Mucosa of descending colon (tissue), 3 donors: ENCODE measurements at regions not wholly inside any gene's neighbourhood (a gene's known extent, or its start where the extent isn't known, plus 50 kb on each side); places are given as distances from the start of the nearest gene placed in this dataset.

ENCODE experiments used
- ATAC-seq: fragments of 200-7000 bp; cut with Tn5 transposase; one replicate; pipeline ENCODE4 v1.9.1; 2020; ENCODE audit warnings: mild to moderate bottlenecking, moderate library complexity
- DNase-seq, 3 donors: peaks; one replicate each; pipeline ENCODE4 v3.0.0-alpha.2; 2020
- H3K36me3 ChIP-seq: fragments of 200-600 bp; one replicate; pipeline ENCODE4 v1.8.0; 2021; ENCODE audit warnings: low read depth, mild to moderate bottlenecking
- H3K4me1 ChIP-seq: fragments of 200-600 bp; one replicate; pipeline ENCODE4 v1.8.0; 2021; ENCODE audit warnings: low read depth, mild to moderate bottlenecking
- H3K4me3 ChIP-seq: fragments of 200-600 bp; one replicate; pipeline ENCODE4 v1.8.0; 2021; ENCODE audit warnings: mild to moderate bottlenecking
- H3K9me3 ChIP-seq: fragments of 200-600 bp; one replicate; pipeline ENCODE4 v1.8.0; 2021; ENCODE audit warnings: mild to moderate bottlenecking
- intact Hi-C, 2 donors: fragments of 100-400 bp; cut with DNase I in 1 of 2; cut with micrococcal nuclease in 1 of 2; formaldehyde crosslinking; loops; one replicate each; pipeline versions ENCODE4 v1.11.0 to v1.11.1; 2022; cut with DNase I, micrococcal nuclease
- TF ChIP-seq, protein P1 (sequence below): fragments of 200-600 bp; IDR thresholded peaks from one replicate; pipeline ENCODE4 v1.8.0; 2022; ENCODE audit warnings: antibody characterized with exemption, mild to moderate bottlenecking
- donor health status: DM: no; HTN: no; CAD: no; lungs with moderate emphysema.
- donor health status: DM: no; HTN: no; CAD: no.
- donor health status: DM: no; HTN: yes; CAD: no.

DNA sequence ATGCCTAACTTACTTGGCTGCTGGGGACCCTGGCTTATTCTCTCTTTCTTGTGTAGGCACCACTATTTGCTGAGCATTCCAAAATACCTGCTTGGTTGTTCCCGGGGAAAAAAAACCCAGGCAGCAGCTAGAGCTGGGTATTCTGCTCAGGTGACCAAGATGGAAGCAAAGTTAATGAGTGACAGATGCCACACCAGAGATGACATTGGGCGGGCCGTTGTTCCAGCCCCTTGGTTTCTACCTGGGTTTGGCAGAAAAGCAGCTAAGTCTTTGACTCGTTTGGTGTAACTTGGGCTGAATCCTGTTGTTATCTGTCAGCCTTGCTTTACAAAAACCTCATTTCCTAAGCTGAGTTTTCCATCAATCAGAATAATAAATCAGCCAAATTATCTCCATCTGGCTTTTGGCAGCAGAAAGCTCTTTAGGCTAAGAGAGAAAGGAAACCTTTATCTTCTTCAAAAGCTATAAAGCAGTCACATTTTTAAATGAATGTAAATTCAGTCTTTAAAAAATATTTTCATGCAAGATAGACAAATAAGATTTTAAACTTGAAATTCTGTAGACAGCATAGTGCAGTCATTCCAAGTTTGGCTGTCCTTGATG is 202.0 kb upstream of the GMDS start:
- Histone ChIP-seq H3K4me1 (peaks cover 15% of the 10 kb centered on the region), H3K36me3 (no peaks in the 10 kb centered on the region), H3K9me3 (no peaks in the 10 kb centered on the region), H3K4me3 (no peak overlapping the region)
- peak in 2 of 3 donors; percentile 52 to 64 for DNase-seq
- TF ChIP-seq, protein P1, sequence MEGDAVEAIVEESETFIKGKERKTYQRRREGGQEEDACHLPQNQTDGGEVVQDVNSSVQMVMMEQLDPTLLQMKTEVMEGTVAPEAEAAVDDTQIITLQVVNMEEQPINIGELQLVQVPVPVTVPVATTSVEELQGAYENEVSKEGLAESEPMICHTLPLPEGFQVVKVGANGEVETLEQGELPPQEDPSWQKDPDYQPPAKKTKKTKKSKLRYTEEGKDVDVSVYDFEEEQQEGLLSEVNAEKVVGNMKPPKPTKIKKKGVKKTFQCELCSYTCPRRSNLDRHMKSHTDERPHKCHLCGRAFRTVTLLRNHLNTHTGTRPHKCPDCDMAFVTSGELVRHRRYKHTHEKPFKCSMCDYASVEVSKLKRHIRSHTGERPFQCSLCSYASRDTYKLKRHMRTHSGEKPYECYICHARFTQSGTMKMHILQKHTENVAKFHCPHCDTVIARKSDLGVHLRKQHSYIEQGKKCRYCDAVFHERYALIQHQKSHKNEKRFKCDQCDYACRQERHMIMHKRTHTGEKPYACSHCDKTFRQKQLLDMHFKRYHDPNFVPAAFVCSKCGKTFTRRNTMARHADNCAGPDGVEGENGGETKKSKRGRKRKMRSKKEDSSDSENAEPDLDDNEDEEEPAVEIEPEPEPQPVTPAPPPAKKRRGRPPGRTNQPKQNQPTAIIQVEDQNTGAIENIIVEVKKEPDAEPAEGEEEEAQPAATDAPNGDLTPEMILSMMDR = no peak
- intact Hi-C loops = no loop called here
- ATAC-seq = peak; percentile 81

DNA sequence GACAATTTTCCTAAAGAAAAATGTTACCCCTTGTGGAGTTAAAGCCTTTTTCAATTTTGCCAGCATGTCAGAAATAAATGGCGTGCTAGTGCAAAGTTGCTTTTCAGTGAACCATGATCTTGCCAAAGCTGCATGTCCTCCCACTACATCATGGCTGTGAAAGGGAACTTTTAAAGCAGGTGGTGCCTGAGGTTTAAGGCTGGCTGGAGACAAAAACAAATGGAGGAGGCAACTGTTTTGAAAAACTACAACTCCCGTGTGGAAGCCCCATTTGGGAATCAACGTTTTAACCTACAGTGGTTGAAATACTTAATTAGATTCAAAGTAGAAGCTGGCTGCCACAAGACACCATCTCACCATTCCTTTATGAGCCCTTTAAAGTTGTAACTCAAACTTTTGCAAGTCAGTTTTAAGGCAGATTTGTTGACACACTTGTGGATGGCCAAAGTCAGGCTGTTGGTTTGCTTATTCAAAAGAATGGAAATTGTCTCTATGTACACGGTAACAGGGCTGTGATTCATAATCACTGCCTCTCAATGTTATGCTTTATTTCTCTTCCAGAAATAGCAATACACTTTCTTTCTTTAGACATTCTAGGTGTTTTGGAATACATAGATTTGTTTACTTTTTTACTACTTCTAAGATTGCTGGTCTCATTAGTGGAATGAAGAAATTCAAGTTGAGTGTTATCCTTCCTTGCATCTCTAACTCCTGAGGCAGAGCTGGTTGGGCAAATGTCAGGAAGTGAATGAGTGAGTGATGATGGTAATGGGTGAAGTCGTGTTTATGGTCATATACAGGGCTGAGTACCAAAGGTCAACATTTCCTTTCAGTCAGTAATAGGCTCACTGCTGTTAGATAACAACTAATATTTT is 196.4 kb upstream of the GMDS start:
- H3K36me3 ChIP-seq = no peaks in the 10 kb centered on the region
- H3K9me3 ChIP-seq = no peaks in the 10 kb centered on the region
- intact Hi-C loops = no loop called here
- H3K4me1 ChIP-seq = no peaks in the 10 kb centered on the region
- DNase-seq (peak in 1 of 3 donors; percentile 16), ATAC-seq (peak; percentile 95)
- TF ChIP-seq, protein P1 = no peak
- no peak overlapping the region for H3K4me3 ChIP-seq

- Histone ChIP-seq H3K4me3 (no peak overlapping the region), H3K9me3 (no peaks in the 10 kb centered on the region), H3K36me3 (no peaks in the 10 kb centered on the region), H3K4me1 (no peaks in the 10 kb centered on the region)
- ATAC-seq = no peak
- DNase-seq = no peak
- intact Hi-C loops = no loop called here
- TF ChIP-seq, protein P1 = no peak
Measured at GRCh38 chr6:2440516-2440915, 195.1 kb upstream of the GMDS start.

DNA sequence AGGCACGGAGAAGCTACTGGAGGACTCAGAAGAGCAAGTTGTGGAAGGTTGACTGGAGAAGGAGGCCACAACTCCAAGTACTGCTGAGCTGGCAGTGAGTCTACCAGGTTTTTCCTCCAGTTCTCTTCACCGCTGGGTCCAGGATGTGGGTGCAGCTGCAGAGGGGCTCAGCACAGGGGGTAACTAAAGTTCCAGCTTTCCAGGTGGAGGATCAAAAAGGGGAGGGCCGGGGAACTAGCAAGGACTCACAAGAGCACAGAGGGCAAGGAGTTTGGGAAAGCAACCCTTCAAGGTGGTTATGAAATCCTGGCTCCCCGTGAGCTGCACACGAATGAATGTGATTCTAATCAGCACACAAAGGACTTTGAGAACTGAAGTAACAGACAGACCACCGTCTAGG is 194.2 kb upstream of the GMDS start:
- intact Hi-C loops = no loop called here
- TF ChIP-seq, protein P1 = no peak
- Histone ChIP-seq H3K36me3 (no peaks in the 10 kb centered on the region), H3K4me1 (no peaks in the 10 kb centered on the region), H3K4me3 (no peak overlapping the region), H3K9me3 (no peaks in the 10 kb centered on the region)
- ATAC-seq = no peak
- no peak for DNase-seq

DNA sequence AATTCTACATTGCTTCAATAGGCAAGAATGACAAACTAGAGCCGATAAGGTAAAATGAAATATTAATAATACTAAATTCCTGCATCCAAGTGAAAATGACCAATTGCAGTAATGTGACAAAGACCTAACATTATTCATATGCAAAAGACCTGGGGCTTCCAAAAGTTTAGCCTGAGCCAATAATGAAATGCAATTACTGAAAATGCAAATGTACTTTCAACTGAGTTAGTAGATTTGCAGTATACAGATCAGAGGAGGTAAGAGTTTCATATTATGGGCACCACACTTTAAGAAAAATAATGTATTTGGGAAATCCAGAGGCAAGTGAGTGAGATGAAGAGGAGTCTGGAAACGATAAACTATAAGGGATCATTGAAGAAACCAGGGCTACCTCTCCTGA is 193.7 kb upstream of the GMDS start:
- intact Hi-C loops = no loop called here
- Histone ChIP-seq H3K9me3 (no peaks in the 10 kb centered on the region), H3K4me3 (no peak overlapping the region), H3K4me1 (no peaks in the 10 kb centered on the region), H3K36me3 (no peaks in the 10 kb centered on the region)
- TF ChIP-seq, protein P1 = no peak
- ATAC-seq (no peak), DNase-seq (no peak)
